Ovary (tissue), 7 donors: ENCODE measurements at regions not wholly inside any gene's neighbourhood (a gene's known extent, or its start where the extent isn't known, plus 50 kb on each side); places are given as distances from the start of the nearest gene placed in this dataset.
"Not testable (repeated sequence)": the region's sequence is repeated elsewhere in the genome, so short reads cannot be mapped to it uniquely, and the experiment has no call there.

Experiments
- DNase-seq, 5 donors: peaks; one replicate each; pipeline ENCODE4 v3.0.0-alpha.2; 2019 to 2020
- H3K27ac ChIP-seq, 2 donors: fragments of 200-600 bp; one replicate each; pipeline versions ENCODE4 v1.5.1 to v1.8.0; 2019 to 2022
- H3K27me3 ChIP-seq: fragments of 200-600 bp; one replicate; pipeline ENCODE4 v1.8.0; 2022
- H3K36me3 ChIP-seq: fragments of 200-600 bp; sonication (generic); one replicate; pipeline ENCODE4 v1.5.1; 2019
- H3K4me1 ChIP-seq: one replicate; pipeline ENCODE4 v1.8.1; 2013; ENCODE audit warnings: mild to moderate bottlenecking, moderate library complexity; ENCODE audit not compliant: insufficient read depth
- H3K4me3 ChIP-seq: fragments of 200-600 bp; sonication (generic); one replicate; pipeline ENCODE4 v1.5.1; 2017
- H3K9me3 ChIP-seq, 2 donors: fragments of 200-600 bp in 1 of 2; sonication (generic) in 1 of 2; one replicate each; pipeline versions ENCODE4 v1.5.1 to v1.8.1; 2013 to 2019; ENCODE audit warnings: mild to moderate bottlenecking in 1 of 2, moderate library complexity in 1 of 2
- EP300 ChIP-seq: sonication (generic); formaldehyde crosslinking; IDR thresholded peaks from one replicate; pipeline ENCODE4 v1.6.1; 2017; ENCODE audit warnings: antibody characterized with exemption
- POLR2A ChIP-seq: fragments of 450-650 bp; IDR thresholded peaks from one replicate; pipeline ENCODE4 v1.6.1; 2017; ENCODE audit warnings: antibody characterized with exemption, mild to moderate bottlenecking, moderate library complexity
- WGBS, 3 donors: extraction: QIAGEN DNeasy Blood & Tissue Kit in 1 of 3; methylation state at CpG; one replicate each; pipeline versions ENCODE4 v1.1.5 to v1.1.7; 2013 to 2017; 5-methylcytosine and 5-hydroxymethylcytosine counted together
- intact Hi-C, 4 donors: fragments of 100-400 bp; cut with DNase I; formaldehyde crosslinking; loops; one replicate each; pipeline versions ENCODE4 v1.11.0 to v1.15.1; 2022 to 2023
- TF ChIP-seq, protein P1 (sequence below), 3 donors: fragments of 450-650 bp in 2 of 3; fragments of 200-600 bp in 1 of 3; IDR thresholded peaks; one replicate each; pipeline versions ENCODE4 v1.5.1 to v1.8.0; 2016 to 2022; ENCODE audit warnings: antibody characterized with exemption in 3 of 3, mild to moderate bottlenecking in 1 of 3
- donor health status: DM: no; HTN: no; CAD: no; lungs with moderate emphysema.
- donor health status: DM: no; HTN: no; CAD: no.
- donor health status: Bipolar disorder and iron deficiency.
- donor health status: DM: no; HTN: no; CAD: no.
- donor health status: DM: yes; HTN: yes; CAD: no.

GRCh38 chr6:9307786-9308185, 872.4 kb upstream of the SLC35B3 start:
- Histone ChIP-seq H3K27me3 (no peaks in the 10 kb centered on the region), H3K4me3 (no peak overlapping the region), H3K9me3 (no peaks in the 10 kb centered on the region), H3K4me1 (no peaks in the 10 kb centered on the region), H3K27ac (no peak overlapping the region), H3K36me3 (no peaks in the 10 kb centered on the region)
- no peak for DNase-seq
- intact Hi-C loops, result no loop called here
- no peak for TF ChIP-seq POLR2A
- TF ChIP-seq EP300, result no peak
- TF ChIP-seq, protein P1, sequence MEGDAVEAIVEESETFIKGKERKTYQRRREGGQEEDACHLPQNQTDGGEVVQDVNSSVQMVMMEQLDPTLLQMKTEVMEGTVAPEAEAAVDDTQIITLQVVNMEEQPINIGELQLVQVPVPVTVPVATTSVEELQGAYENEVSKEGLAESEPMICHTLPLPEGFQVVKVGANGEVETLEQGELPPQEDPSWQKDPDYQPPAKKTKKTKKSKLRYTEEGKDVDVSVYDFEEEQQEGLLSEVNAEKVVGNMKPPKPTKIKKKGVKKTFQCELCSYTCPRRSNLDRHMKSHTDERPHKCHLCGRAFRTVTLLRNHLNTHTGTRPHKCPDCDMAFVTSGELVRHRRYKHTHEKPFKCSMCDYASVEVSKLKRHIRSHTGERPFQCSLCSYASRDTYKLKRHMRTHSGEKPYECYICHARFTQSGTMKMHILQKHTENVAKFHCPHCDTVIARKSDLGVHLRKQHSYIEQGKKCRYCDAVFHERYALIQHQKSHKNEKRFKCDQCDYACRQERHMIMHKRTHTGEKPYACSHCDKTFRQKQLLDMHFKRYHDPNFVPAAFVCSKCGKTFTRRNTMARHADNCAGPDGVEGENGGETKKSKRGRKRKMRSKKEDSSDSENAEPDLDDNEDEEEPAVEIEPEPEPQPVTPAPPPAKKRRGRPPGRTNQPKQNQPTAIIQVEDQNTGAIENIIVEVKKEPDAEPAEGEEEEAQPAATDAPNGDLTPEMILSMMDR (IDR thresholded peaks at IDR 0.05), result no peak
- WGBS, 3 donors, result 63 to 73% (median 68%) methylated on average over 2 of the region's 2 CpGs

DNA sequence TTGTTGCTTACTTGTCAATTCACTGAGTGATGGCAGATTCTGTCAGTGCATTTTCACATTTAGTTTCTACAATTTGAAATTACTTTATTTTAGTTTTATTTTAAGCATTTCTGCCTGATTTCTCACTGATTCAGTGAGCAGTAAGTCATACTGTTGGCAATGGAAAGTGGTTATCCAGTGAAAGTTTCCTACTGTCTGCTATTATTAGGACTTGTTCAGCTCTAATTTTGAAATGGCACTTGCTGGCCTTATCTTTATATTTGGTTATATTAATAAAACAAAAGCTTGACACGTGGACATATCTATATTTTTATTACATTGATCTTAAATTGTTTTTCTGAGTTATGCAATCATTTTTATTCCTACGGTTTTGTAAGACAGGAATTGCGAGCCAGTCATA, 871.8 kb upstream of the SLC35B3 start:
- WGBS, 3 donors, result 58 to 63% (median 62%) methylated on average over 3 of the region's 3 CpGs
- intact Hi-C loops, result no loop called here
- Histone ChIP-seq H3K27me3 (no peaks in the 10 kb centered on the region), H3K36me3 (no peaks in the 10 kb centered on the region), H3K27ac (no peak overlapping the region), H3K4me1 (no peaks in the 10 kb centered on the region), H3K4me3 (no peak overlapping the region), H3K9me3 (no peaks in the 10 kb centered on the region)
- DNase-seq, result no peak
- TF ChIP-seq EP300, result no peak
- TF ChIP-seq, protein P1 (IDR thresholded peaks at IDR 0.05), result no peak
- TF ChIP-seq POLR2A, result no peak

DNA sequence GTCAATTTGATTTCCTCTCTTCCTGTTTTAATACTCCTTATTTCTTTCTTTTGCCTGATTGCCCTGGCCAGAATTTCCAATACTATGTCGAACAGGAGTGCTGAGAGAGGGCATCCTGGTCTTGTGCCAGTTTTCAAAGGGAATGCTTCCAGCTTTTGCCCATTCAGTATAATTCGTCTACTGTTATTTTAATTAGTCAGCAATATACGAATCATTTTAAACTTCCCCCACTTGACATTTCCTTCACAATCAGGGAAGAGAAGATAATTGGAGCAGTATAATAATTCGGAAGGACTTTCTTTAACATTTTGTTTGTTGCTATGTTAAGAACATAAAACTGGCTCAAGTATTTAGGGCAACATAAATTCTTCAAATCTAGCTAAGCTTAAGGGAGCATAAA, 860.3 kb upstream of the SLC35B3 start:
- Histone ChIP-seq H3K4me1 (no peaks in the 10 kb centered on the region), H3K27ac (no peak overlapping the region), H3K4me3 (no peak overlapping the region), H3K9me3 (no peaks in the 10 kb centered on the region), H3K27me3 (no peaks in the 10 kb centered on the region), H3K36me3 (no peaks in the 10 kb centered on the region)
- intact Hi-C loops, result no loop called here
- WGBS, 3 donors, result 59 to 64% (median 63%) methylated on average over 4 of the region's 4 CpGs
- no peak for TF ChIP-seq EP300
- no peak for TF ChIP-seq POLR2A
- TF ChIP-seq, protein P1 (IDR thresholded peaks at IDR 0.05), result no peak
- DNase-seq, result no peak

DNA sequence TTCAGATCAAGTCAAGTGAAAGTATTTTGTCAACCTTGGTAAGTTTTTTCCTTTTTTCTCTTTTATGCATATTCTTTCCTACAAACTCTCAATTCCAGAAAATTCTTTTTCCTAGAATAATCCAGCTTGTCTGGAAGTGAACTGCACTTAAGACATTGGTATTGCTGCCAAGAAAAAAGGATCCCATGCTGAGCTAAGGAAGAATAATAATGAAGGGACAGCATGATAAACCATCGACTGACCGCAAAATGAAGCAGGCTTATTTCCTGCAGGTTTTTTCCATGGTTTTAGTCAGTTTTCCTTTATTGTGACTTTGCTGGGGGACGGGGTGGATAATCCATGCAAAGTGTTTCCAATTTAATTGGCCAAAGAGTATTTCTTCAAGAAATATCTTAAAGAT, 857.6 kb upstream of the SLC35B3 start:
- Histone ChIP-seq H3K36me3 (no peaks in the 10 kb centered on the region), H3K27me3 (no peaks in the 10 kb centered on the region), H3K9me3 (no peaks in the 10 kb centered on the region), H3K4me3 (no peak overlapping the region), H3K27ac (no peak overlapping the region), H3K4me1 (no peaks in the 10 kb centered on the region)
- TF ChIP-seq EP300, result no peak
- DNase-seq, result no peak
- intact Hi-C loops, result loop anchor here in 1 of 4 donors (5.0 kb wide), 1 partner anchor 344 kb away; no protein-coding TSS in a partner anchor
- 62 to 67% (median 64%) methylated on average over 3 of the region's 3 CpGs for WGBS, 3 donors

GRCh38 chr6:9290342-9290741, 855.0 kb upstream of the SLC35B3 start:
- H3K4me3 ChIP-seq, H3K36me3 ChIP-seq, DNase-seq, H3K9me3 ChIP-seq, H3K4me1 ChIP-seq, H3K27ac ChIP-seq, H3K27me3 ChIP-seq: not testable (repeated sequence)
- intact Hi-C loops, result loop anchor here in 1 of 4 donors (5.0 kb wide), 1 partner anchor 347 kb away; no protein-coding TSS in a partner anchor
- 93 to 97% (median 93%) methylated on average over 25 to 32 of the region's 32 CpGs for WGBS, 3 donors

DNA sequence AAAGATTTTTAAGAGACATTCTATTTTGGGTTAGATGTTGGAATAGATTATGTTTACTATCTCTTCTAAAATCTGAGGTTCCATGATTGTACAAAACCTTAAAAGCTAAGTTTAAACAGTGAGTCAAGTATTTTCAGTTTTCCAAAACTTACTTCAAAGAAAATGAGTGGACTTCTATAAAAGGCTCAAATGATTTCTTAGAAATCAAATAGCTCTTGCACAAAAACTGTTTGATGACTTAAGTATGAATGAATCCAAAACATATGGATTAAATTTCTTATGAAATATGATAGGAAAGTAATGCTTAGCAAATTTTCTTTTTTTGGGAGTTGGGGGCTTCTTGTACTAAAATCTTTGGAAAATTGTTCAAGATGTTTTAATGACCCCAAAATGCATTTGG, 837.3 kb upstream of the SLC35B3 start:
- Histone ChIP-seq H3K4me1 (no peaks in the 10 kb centered on the region), H3K27ac (no peak overlapping the region), H3K36me3 (no peaks in the 10 kb centered on the region), H3K9me3 (no peaks in the 10 kb centered on the region), H3K27me3 (no peaks in the 10 kb centered on the region), H3K4me3 (no peak overlapping the region)
- intact Hi-C loops, result no loop called here
- no peak for TF ChIP-seq EP300
- no peak for DNase-seq
